NCI-H146 treated with DMSO at 0.1 percent for 48 hours (cell line): ENCODE measurements at regions not wholly inside any gene's neighbourhood (a gene's known extent, or its start where the extent isn't known, plus 50 kb on each side); places are given as distances from the start of the nearest gene placed in this dataset.

Source experiments
- DNase-seq: peaks from one replicate; lab custom pipeline; 2025; ENCODE audit not compliant: unreplicated experiment; lab: John Stamatoyannopoulos, UW

DNA sequence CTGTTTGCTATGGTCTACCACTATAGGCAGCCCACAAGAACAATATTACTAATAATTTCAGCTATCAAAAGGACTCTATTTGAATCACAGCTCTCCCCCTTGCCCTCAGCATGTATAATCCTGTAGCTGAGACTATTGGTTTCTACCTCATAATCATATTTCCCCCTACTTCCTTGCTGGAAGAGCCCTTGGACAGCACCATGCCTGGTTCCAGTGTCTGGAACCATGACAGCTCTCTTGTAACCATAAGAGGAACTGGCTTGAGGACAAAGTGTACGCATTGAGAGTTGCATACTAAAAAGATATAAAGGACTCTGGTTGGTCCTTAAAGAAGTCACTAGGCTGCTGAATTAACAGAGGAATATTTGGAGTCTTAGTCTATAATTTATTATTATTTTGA is 110.7 kb upstream of the ZRANB2 start:
- DNase-seq: no peak

DNA sequence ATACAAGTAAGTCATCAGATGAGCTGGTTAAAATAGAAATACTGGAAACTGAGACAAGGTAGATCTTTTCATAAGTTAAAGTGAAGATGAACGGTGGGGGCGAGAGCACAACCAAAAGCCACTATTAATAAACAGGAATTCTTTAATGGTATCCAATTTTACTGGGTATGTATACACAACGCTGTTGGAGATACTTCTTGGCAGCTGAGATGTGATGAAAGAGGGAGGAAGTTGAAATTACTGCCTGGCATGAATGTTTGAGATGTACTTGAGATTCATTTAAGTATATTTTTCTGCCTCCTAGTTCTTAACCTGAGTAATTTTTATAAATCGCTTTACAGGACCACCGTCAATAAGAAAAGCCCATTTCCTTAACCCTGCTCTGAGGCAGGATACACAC is 110.0 kb upstream of the ZRANB2 start:
- no peak for DNase-seq

GRCh38 chr1:71184410-71184809 is 103.6 kb upstream of the ZRANB2 start:
- DNase-seq: no peak

- DNase-seq: no peak
These were observed 99.2 kb upstream of the ZRANB2 start for GRCh38 chr1:71179997-71180396.

DNA sequence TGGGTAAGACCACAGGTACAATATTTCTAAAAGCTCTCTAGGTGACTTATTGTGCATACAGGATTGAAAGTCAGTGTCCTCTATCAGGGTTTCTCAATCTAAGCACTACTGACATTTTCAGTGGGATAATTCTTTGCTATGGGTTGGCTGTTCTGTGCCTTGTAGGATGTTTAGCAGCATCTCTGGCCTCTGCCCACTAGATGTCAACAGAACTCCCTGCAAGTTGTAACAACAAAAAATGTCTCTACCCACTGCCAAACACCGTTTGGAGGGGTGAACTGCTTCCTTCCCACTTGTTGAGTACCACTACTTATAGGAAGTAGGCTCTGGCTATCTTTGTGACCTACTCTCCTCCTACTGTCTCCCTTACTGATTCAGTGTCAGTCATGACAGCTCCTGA is 90.1 kb upstream of the ZRANB2 start:
- no peak for DNase-seq

- peak; percentile 36 for DNase-seq
These were observed 86.7 kb upstream of the ZRANB2 start for GRCh38 chr1:71167505-71167904.

- peak; percentile 88 for DNase-seq
These were observed 85.6 kb upstream of the ZRANB2 start for GRCh38 chr1:71166178-71167173.

DNA sequence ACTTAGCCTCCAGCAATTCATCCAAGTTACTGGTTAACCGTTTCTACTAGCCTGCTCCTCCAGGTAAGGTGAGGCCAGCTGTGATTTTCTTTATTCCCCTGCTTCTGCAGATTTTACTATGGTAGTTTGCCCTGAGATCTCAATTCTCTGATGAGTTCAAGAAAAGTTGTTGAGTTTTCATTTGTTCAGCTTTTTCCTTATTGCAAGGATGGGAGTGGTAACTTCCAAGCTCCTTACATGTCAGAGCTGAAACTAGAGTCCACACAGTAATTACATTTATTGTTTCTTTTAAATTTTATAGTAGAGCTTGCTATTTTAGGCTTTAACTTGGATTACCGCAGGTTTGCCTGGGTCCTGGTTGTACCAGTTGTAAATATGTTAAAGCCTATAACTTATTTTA is 76.9 kb upstream of the ZRANB2 start:
- DNase-seq: no peak

GRCh38 chr1:71157151-71157550 is 76.3 kb upstream of the ZRANB2 start:
- no peak for DNase-seq

DNA sequence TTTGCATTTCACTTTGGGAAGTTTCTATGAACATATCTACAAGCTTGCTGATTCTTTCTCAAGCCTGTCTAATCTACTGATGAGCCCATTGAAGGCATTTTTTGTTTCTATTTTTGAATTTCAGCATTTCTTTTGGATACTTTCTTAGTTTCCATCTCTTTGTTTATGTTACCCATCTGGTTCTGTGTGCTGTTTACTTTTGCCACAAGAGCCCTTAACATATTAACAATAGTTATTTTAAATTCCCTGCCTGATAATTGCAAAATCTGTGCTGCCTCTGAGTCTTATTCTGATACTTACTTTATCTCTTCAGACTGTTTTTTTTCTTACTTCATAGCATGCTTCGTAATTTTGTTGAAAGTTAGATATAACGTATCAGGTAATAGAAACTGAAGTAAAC is 75.8 kb upstream of the ZRANB2 start:
- no peak for DNase-seq

- peak; percentile 87 for DNase-seq
These were observed 73.6 kb upstream of the ZRANB2 start for GRCh38 chr1:71154429-71154828.

DNA sequence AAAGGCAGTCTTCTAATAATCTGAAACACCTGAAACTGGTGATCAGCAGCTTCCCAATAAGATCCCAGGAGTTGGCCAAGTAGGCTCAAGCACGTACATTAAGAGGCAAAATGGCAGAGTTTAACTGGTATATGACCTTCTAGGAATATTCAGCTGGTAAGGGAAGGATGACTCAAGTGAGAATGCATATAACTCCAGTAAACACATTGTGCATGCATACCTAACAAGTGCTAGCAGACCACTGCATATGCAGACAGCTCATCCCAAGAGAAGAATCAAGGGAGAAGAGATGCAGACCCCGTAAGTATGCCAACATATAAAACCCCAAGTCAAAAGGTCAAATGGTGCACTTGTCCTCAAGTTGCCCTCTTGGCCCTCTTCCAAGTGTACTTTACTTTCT is 73.0 kb upstream of the ZRANB2 start:
- no peak for DNase-seq

DNA sequence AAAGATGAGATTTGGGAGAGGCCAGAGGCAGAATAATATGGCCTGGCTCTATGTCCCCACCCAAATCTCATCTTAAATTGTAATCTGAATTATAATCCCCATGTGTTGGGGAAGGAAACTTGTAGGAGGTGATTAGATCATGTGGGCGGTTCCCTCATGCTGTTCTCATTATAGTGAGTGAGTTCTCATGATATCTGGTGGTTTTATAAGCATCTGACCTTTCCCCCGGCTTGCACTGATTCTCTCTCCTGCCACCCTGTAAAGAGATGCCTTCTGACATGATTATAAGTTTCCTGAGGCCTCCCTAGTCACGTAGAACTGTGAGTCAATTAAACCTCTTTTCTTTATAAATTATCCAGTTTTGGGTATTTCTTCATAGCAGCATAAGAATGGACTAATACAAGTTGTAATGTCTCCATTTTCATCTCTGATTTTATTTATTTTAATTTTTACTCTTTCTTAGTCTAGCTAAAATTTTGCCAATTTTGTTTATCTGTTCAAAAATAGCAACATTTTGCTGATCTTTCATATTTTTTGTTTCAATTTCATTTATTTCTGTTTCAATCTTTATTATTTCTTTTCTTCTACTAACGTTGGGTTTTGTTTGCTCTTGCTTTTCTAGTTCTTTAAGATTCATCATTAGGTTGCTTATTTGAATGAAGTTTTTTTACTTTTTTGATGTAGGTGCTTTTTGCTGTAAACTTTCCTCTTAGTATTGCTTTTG is 67.0 kb upstream of the ZRANB2 start:
- no peak for DNase-seq

DNA sequence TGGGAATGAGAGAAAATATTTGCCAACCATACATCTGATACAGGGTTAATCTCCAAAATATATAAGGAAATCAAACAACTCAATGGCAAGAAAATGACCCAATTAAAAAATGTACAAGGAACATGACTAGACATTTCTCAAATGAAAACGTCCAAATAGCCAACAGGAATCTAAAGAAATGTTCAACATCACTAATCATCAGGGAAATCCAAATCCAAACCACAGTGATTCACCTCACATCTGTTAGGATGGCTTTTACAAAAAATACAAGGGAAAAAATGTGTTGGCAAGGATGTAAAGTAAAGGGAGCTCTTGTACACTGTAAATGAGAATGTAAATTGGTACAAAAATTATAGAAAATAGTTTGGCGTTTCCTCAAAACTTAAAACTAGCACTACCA is 54.7 kb upstream of the ZRANB2 start:
- no peak for DNase-seq
